CD14-positive monocyte (primary cell): ENCODE measurements at regions not wholly inside any gene's neighbourhood (a gene's known extent, or its start where the extent isn't known, plus 50 kb on each side); places are given as distances from the start of the nearest gene placed in this dataset.

Experiments
- DNase-seq, 3 donors: peaks; one replicate each; pipeline ENCODE4 v3.0.0-alpha.2; 2011 to 2022
- H2AFZ ChIP-seq: 2 replicates; pipeline ENCODE4 v1.6.0; 2012; ENCODE audit warnings: mild to moderate bottlenecking, low read depth, low read length, inconsistent platforms; ENCODE audit not compliant: insufficient read depth, poor library complexity, severe bottlenecking
- H3K27ac ChIP-seq, 2 donors: 1 replicate in 1 of 2; 2 replicates in 1 of 2; pipeline ENCODE4 v1.5.1; 2012 to 2013; ENCODE audit warnings: low read length in 2 of 2, control low read depth in 1 of 2, inconsistent platforms in 1 of 2, low read depth in 1 of 2, mild to moderate bottlenecking in 1 of 2
- H3K27me3 ChIP-seq, 2 donors: one replicate each; pipeline versions ENCODE4 v1.6.0 to v1.6.1; 2011 to 2013; ENCODE audit warnings: low read length in 2 of 2; ENCODE audit not compliant: control insufficient read depth in 2 of 2, insufficient read depth in 2 of 2
- H3K36me3 ChIP-seq, 2 donors: replicated peaks in 1 of 2; 1 replicate in 1 of 2; 2 replicates in 1 of 2; pipeline versions ENCODE4 v1.5.1 to v1.6.1; 2012 to 2013; ENCODE audit warnings: low read length in 2 of 2, control low read depth in 1 of 2, inconsistent platforms in 1 of 2, mild to moderate bottlenecking in 1 of 2; ENCODE audit not compliant: insufficient read depth in 2 of 2, control insufficient read depth in 1 of 2
- H3K4me1 ChIP-seq, 2 donors: 1 replicate in 1 of 2; 2 replicates in 1 of 2; pipeline versions ENCODE4 v1.5.1 to v1.6.1; 2012 to 2013; ENCODE audit warnings: low read length in 2 of 2, control low read depth in 1 of 2, inconsistent platforms in 1 of 2, mild to moderate bottlenecking in 1 of 2, moderate library complexity in 1 of 2; ENCODE audit not compliant: insufficient read depth in 2 of 2, control insufficient read depth in 1 of 2
- H3K4me2 ChIP-seq: replicated peaks from 2 replicates; pipeline ENCODE3; 2012; ENCODE audit warnings: low read length, moderate library complexity, mild to moderate bottlenecking; ENCODE audit not compliant: poor library complexity, severe bottlenecking; ENCODE audit errors: extremely low read depth
- H3K4me3 ChIP-seq, 3 experiments: fragments of 200-600 bp in 1 of 3; sonication (generic) in 1 of 3; replicated peaks in 1 of 3; 1 replicate in 2 of 3; 2 replicates in 1 of 3; pipeline ENCODE4 v1.5.1; 2011 to 2013; ENCODE audit warnings: low read length in 3 of 3, mild to moderate bottlenecking in 3 of 3, control low read depth in 2 of 3, low read depth in 2 of 3, inconsistent platforms in 1 of 3, moderate library complexity in 1 of 3
- H3K79me2 ChIP-seq: 2 replicates; pipeline ENCODE4 v1.6.0; 2012; ENCODE audit warnings: mild to moderate bottlenecking, control low read depth, inconsistent platforms, low read length, moderate library complexity; ENCODE audit not compliant: insufficient read depth
- H3K9ac ChIP-seq: 2 replicates; pipeline ENCODE4 v1.6.0; 2017; ENCODE audit warnings: low read length, mild to moderate bottlenecking; ENCODE audit not compliant: insufficient read depth, poor library complexity, severe bottlenecking
- H3K9me3 ChIP-seq, 2 donors: replicated peaks in 1 of 2; 1 replicate in 1 of 2; 2 replicates in 1 of 2; pipeline versions ENCODE4 v1.5.1 to v1.6.1; 2012 to 2013; ENCODE audit warnings: low read length in 2 of 2, control low read depth in 1 of 2; ENCODE audit not compliant: control insufficient read depth in 1 of 2, insufficient read depth in 1 of 2
- H4K20me1 ChIP-seq: 2 replicates; pipeline ENCODE4 v1.6.0; 2012; ENCODE audit warnings: mild to moderate bottlenecking, low read length, control low read depth, moderate library complexity; ENCODE audit not compliant: insufficient read depth
- H3K27ac Mint-ChIP-seq, 7 donors: one replicate each; pipeline ENCODE4 v1.8.0; 2020; ENCODE audit warnings: mild to moderate bottlenecking in 7 of 7, mixed read lengths in 7 of 7, moderate library complexity in 6 of 7, inconsistent platforms in 2 of 7
- H3K27me3 Mint-ChIP-seq, 3 donors: one replicate each; pipeline ENCODE4 v1.8.0; 2021 to 2022; ENCODE audit warnings: low read depth in 3 of 3, mild to moderate bottlenecking in 3 of 3, mixed read lengths in 3 of 3, moderate library complexity in 3 of 3, inconsistent platforms in 1 of 3
- H3K36me3 Mint-ChIP-seq, 2 donors: one replicate each; pipeline ENCODE4 v1.8.0; 2020; ENCODE audit warnings: mixed read lengths in 2 of 2, inconsistent platforms in 1 of 2, mild to moderate bottlenecking in 1 of 2
- H3K4me1 Mint-ChIP-seq: one replicate; pipeline ENCODE4 v1.8.0; 2020; ENCODE audit warnings: mild to moderate bottlenecking, mixed read lengths
- H3K4me3 Mint-ChIP-seq, 2 donors: one replicate each; pipeline ENCODE4 v1.8.0; 2020; ENCODE audit warnings: mild to moderate bottlenecking in 2 of 2, mixed read lengths in 2 of 2, moderate library complexity in 1 of 2
- H3K9me3 Mint-ChIP-seq, 7 donors: one replicate each; pipeline ENCODE4 v1.8.0; 2020 to 2022; ENCODE audit warnings: mixed read lengths in 7 of 7, mild to moderate bottlenecking in 6 of 7, moderate library complexity in 6 of 7, inconsistent platforms in 2 of 7
- CTCF ChIP-seq: fragments of 200-600 bp; IDR thresholded peaks from one replicate; pipeline ENCODE4 v1.8.0; 2022; ENCODE audit warnings: antibody characterized with exemption, mild to moderate bottlenecking
- WGBS: methylation state at CpG from one replicate; pipeline ENCODE4 v1.1.5; 2013; ENCODE audit warnings: missing lambda C conversion rate; ENCODE audit not compliant: insufficient coverage; 5-methylcytosine and 5-hydroxymethylcytosine counted together
- intact Hi-C, 2 donors: fragments of 100-400 bp; cut with micrococcal nuclease; formaldehyde crosslinking; loops; one replicate each; pipeline versions ENCODE4 v1.15.0 to v1.15.1; 2023

GRCh38 chr4:20532116-20532790 is 168.0 kb upstream of the PACRGL start:
- H3K27me3 ChIP-seq, result no peaks in the 10 kb centered on the region
- intact Hi-C loops, result no loop called here
- no peak overlapping the region for H3K4me3 ChIP-seq
- no peaks in the 10 kb centered on the region for H3K79me2 ChIP-seq
- H3K9ac ChIP-seq, result no peak overlapping the region
- H3K4me3 Mint-ChIP-seq, result no peak overlapping the region
- H3K4me1 ChIP-seq, result no peaks in the 10 kb centered on the region
- no peaks in the 10 kb centered on the region for H3K36me3 Mint-ChIP-seq
- no peaks in the 10 kb centered on the region for H3K36me3 ChIP-seq
- no peak overlapping the region for H3K27ac ChIP-seq
- H3K9me3 Mint-ChIP-seq, result peaks cover 0 to 3% (median 0%) of the 10 kb centered on the region in 7 donors
- no peak for DNase-seq
- no peaks in the 10 kb centered on the region for H3K9me3 ChIP-seq
- no peaks in the 10 kb centered on the region for H3K4me1 Mint-ChIP-seq
- no peaks in the 10 kb centered on the region for H4K20me1 ChIP-seq
- H3K4me2 ChIP-seq, result no peak overlapping the region
- WGBS, result 100% methylated on average over 2 of the region's 3 CpGs
- H3K27me3 Mint-ChIP-seq, result peaks cover 0 to 3% (median 0%) of the 10 kb centered on the region in 3 donors
- TF ChIP-seq CTCF, result no peak
- no peak overlapping the region for H2AFZ ChIP-seq
- no peak overlapping the region for H3K27ac Mint-ChIP-seq

- H3K27ac Mint-ChIP-seq, result no peak overlapping the region
- no peaks in the 10 kb centered on the region for H3K4me1 ChIP-seq
- no peak overlapping the region for H3K27ac ChIP-seq
- H3K9me3 Mint-ChIP-seq, result peaks cover 0 to 3% (median 0%) of the 10 kb centered on the region in 7 donors
- no peak overlapping the region for H3K4me3 ChIP-seq
- no peaks in the 10 kb centered on the region for H3K27me3 ChIP-seq
- H3K4me3 Mint-ChIP-seq, result no peak overlapping the region
- H3K36me3 Mint-ChIP-seq, result no peaks in the 10 kb centered on the region
- intact Hi-C loops, result no loop called here
- no peaks in the 10 kb centered on the region for H3K79me2 ChIP-seq
- WGBS, result 100% methylated on average over 1 of the region's 5 CpGs
- H3K36me3 ChIP-seq, result no peaks in the 10 kb centered on the region
- no peaks in the 10 kb centered on the region for H3K9me3 ChIP-seq
- no peak overlapping the region for H2AFZ ChIP-seq
- no peak for DNase-seq
- TF ChIP-seq CTCF, result no peak
- H3K27me3 Mint-ChIP-seq, result peaks cover 0 to 3% (median 0%) of the 10 kb centered on the region in 3 donors
- no peak overlapping the region for H3K9ac ChIP-seq
- H3K4me1 Mint-ChIP-seq, result no peaks in the 10 kb centered on the region
- no peaks in the 10 kb centered on the region for H4K20me1 ChIP-seq
- no peak overlapping the region for H3K4me2 ChIP-seq
Measured at GRCh38 chr4:20532871-20533870, 167.1 kb upstream of the PACRGL start.
